Lower lobe of right lung (tissue), 2 donors: ENCODE measurements at regions not wholly inside any gene's neighbourhood (a gene's known extent, or its start where the extent isn't known, plus 50 kb on each side); places are given as distances from the start of the nearest gene placed in this dataset.

ENCODE experiments used
- ATAC-seq, 2 donors: fragments of 200-7000 bp; cut with Tn5 transposase; one replicate each; pipeline ENCODE4 v1.9.1; 2020 to 2022; ENCODE audit warnings: mild to moderate bottlenecking in 2 of 2, moderate library complexity in 2 of 2
- DNase-seq: peaks from one replicate; pipeline ENCODE4 v3.0.0-alpha.2; 2020
- H3K27ac ChIP-seq: fragments of 200-600 bp; one replicate; pipeline ENCODE4 v1.8.0; 2022
- H3K27me3 ChIP-seq: fragments of 200-600 bp; one replicate; pipeline ENCODE4 v1.8.0; 2022; ENCODE audit warnings: low read depth
- H3K36me3 ChIP-seq: fragments of 200-600 bp; one replicate; pipeline ENCODE4 v1.8.0; 2022; ENCODE audit warnings: mild to moderate bottlenecking
- H3K4me1 ChIP-seq: fragments of 200-600 bp; one replicate; pipeline ENCODE4 v1.8.0; 2022
- H3K4me3 ChIP-seq: fragments of 200-600 bp; one replicate; pipeline ENCODE4 v1.8.0; 2022; ENCODE audit warnings: mild to moderate bottlenecking
- H3K9me3 ChIP-seq: fragments of 200-600 bp; one replicate; pipeline ENCODE4 v1.8.0; 2022
- intact Hi-C: fragments of 100-400 bp; cut with DNase I; formaldehyde crosslinking; loops from one replicate; pipeline ENCODE4 v1.11.0; 2022
- TF ChIP-seq, protein P1 (sequence below): fragments of 200-600 bp; IDR thresholded peaks from one replicate; pipeline ENCODE4 v1.8.0; 2022; ENCODE audit warnings: antibody characterized with exemption, mild to moderate bottlenecking
- donor health status: DM: no; HTN: yes; CAD: no; lungs with severe emphysema.

DNA sequence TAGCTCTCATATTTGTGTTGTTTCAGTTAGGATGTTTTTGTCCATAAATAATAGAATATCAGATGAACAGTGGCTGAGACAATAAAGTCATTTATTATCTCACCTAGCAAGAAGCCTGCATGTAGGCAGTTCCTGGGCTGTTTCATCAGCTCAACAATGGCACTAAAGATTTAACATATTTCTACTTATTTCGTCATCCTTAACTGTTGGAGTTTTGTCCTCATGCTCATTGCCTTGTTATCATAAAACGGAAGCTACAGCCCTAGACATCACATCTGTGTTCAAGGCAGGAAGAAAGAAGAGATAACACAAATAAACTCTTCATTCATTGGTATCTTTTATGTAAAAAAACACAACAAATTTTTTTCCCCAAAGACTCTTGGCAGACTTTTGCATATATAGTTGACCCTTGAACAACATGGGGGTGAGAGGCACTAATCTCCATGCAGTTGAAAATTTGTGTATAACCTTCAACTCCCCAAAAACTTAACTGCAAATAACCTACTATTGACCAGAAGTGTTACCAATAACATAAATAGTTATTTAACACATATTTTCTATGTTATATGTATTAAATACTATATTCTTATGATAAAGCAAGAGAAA lies 277.2 kb upstream of the ADRA1B start:
- Histone ChIP-seq H3K36me3 (no peaks in the 10 kb centered on the region), H3K27ac (no peak overlapping the region), H3K27me3 (no peaks in the 10 kb centered on the region), H3K4me1 (no peaks in the 10 kb centered on the region), H3K4me3 (no peak overlapping the region), H3K9me3 (no peaks in the 10 kb centered on the region)
- intact Hi-C loops: no loop called here
- ATAC-seq (no peak), DNase-seq (no peak)
- TF ChIP-seq, protein P1, sequence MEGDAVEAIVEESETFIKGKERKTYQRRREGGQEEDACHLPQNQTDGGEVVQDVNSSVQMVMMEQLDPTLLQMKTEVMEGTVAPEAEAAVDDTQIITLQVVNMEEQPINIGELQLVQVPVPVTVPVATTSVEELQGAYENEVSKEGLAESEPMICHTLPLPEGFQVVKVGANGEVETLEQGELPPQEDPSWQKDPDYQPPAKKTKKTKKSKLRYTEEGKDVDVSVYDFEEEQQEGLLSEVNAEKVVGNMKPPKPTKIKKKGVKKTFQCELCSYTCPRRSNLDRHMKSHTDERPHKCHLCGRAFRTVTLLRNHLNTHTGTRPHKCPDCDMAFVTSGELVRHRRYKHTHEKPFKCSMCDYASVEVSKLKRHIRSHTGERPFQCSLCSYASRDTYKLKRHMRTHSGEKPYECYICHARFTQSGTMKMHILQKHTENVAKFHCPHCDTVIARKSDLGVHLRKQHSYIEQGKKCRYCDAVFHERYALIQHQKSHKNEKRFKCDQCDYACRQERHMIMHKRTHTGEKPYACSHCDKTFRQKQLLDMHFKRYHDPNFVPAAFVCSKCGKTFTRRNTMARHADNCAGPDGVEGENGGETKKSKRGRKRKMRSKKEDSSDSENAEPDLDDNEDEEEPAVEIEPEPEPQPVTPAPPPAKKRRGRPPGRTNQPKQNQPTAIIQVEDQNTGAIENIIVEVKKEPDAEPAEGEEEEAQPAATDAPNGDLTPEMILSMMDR: no peak

DNA sequence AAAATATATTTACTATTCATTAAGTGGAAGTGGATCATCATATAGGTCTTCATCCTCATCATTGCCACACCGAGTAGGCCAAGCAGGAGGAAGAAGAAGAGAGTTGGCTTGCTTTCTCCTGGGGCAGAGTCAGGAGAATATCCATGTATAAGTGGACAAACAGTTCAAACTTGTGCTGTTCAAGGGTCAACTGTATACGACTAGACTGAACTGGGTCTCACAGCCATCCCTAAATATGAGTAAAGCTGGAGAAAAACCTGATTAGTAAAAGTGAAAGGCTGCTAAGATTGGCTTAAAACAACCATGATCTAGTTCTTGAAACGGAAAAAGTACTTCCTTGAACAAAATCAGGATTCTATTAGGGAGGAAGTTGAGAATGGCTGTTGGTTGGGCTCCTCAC lies 276.7 kb upstream of the ADRA1B start:
- DNase-seq (no peak), ATAC-seq (no peak)
- Histone ChIP-seq H3K27ac (no peak overlapping the region), H3K9me3 (no peaks in the 10 kb centered on the region), H3K4me3 (no peak overlapping the region), H3K36me3 (no peaks in the 10 kb centered on the region), H3K27me3 (no peaks in the 10 kb centered on the region), H3K4me1 (no peaks in the 10 kb centered on the region)
- intact Hi-C loops: no loop called here
- TF ChIP-seq, protein P1: no peak

DNA sequence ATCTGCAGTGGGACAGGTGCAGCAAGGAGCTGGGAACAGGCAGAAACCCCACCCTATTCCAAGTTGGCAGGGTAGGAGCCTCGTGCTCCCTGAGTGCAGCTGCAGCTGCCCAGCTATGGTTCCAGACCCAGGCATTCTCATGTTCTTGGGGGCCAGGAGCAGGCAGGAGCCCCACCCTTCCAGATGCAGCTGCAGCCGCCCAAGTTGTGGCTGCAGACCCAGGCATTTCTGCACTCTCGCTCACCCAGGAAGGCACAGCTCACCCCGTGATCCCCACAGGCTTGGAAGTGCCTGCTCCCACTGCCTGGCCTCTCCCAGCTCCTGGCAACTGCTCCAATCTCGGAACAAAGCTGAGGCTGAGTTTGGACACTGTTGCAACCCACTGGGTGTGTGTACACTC lies 275.8 kb upstream of the ADRA1B start:
- Histone ChIP-seq H3K27ac (no peak overlapping the region), H3K36me3 (no peaks in the 10 kb centered on the region), H3K27me3 (no peaks in the 10 kb centered on the region), H3K9me3 (no peaks in the 10 kb centered on the region), H3K4me1 (no peaks in the 10 kb centered on the region), H3K4me3 (no peak overlapping the region)
- ATAC-seq (no peak), DNase-seq (no peak)
- TF ChIP-seq, protein P1: no peak
- intact Hi-C loops: no loop called here

DNA sequence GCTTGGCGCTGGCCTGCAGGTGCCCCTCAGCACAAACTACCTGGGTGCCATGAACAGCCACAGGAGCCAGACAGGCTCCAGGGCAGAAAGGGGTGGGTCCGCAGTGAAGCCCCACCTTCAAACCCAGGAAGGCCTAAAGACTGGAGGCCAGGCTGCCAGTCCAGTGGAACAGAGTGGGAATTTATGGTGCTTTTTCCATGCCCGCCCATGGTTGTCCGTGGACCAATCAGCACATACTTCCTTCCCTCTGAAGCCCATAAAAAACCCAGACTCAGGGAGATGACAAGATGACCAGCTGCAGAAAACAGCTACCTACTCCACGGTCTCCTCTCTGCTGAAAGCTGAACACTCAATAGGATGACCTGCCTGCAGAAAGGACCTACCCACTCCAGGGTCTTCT lies 275.4 kb upstream of the ADRA1B start:
- no peaks in the 10 kb centered on the region for H3K4me1 ChIP-seq

DNA sequence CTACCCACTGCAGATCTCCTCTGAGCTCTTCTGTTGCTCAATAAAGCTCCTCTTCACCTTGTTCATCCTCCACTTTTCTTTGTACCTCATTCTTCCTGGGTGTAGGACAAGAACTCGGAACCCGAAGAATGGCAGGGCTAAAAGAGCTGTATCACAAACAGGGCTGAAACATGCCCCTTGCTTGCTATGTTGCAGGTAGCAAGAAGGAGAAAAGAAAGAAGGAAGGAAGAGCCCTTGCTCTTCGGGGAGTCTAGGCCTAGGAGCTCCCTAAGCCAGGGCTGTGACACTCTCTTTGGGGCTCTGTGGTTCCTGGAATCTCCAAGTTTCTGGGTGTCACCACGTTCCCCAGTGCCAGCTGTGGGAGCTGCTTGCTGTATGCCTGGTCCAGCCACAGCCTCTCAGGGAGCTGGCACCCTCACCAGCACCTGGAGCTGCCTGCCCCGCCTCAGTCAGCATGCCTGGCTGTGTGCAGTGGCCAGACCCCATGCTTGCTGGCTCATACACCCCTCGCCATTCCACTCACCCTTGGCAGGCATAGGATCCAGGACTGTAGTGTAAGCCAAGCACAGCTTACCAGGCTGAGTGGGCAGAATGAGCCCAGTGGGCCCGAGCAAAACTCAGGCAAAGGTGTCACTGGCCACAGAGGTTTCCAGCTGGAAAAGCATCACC lies 274.8 kb upstream of the ADRA1B start:
- Histone ChIP-seq H3K27me3 (no peaks in the 10 kb centered on the region), H3K4me1 (no peaks in the 10 kb centered on the region), H3K27ac (no peak overlapping the region), H3K36me3 (no peaks in the 10 kb centered on the region), H3K9me3 (no peaks in the 10 kb centered on the region), H3K4me3 (no peak overlapping the region)
- TF ChIP-seq, protein P1: no peak
- DNase-seq (no peak), ATAC-seq (no peak)
- intact Hi-C loops: no loop called here

More for the DNA sequence above, 275.4 kb upstream of the ADRA1B start:
- H3K27me3 ChIP-seq: no peaks in the 10 kb centered on the region
- no peaks in the 10 kb centered on the region for H3K36me3 ChIP-seq
- ATAC-seq: peak in 1 of 2 donors; percentile 13
- no peak for DNase-seq
- TF ChIP-seq, protein P1: no peak
- no peak overlapping the region for H3K27ac ChIP-seq
- H3K9me3 ChIP-seq: no peaks in the 10 kb centered on the region
- intact Hi-C loops: no loop called here
- no peak overlapping the region for H3K4me3 ChIP-seq
